ENCODE measurements at regions not wholly inside any gene's neighbourhood (a gene's known extent, or its start where the extent isn't known, plus 50 kb on each side); places are given as distances from the start of the nearest gene placed in this dataset.
"Not testable (repeated sequence)": the region's sequence is repeated elsewhere in the genome, so short reads cannot be mapped to it uniquely, and the experiment has no call there.

GRCh38 chr7:39808796-39809481, 141.1 kb upstream of the CDK13 start:
- peaks cover 2% of the 10 kb centered on the region for H3K4me1 ChIP-seq (ENCODE audit: insufficient read depth)
- H3K4me3 ChIP-seq (ENCODE audit: low read depth, low read length): no peak overlapping the region
- DNase-seq (ENCODE audit: extremely low spot score): no peak
- no peaks in the 10 kb centered on the region for H3K36me3 ChIP-seq (ENCODE audit: insufficient read depth)
- no peak overlapping the region for H3K27ac ChIP-seq (ENCODE audit: low read depth)
- WGBS: 77% methylated on average over 10 of the region's 10 CpGs

DNA sequence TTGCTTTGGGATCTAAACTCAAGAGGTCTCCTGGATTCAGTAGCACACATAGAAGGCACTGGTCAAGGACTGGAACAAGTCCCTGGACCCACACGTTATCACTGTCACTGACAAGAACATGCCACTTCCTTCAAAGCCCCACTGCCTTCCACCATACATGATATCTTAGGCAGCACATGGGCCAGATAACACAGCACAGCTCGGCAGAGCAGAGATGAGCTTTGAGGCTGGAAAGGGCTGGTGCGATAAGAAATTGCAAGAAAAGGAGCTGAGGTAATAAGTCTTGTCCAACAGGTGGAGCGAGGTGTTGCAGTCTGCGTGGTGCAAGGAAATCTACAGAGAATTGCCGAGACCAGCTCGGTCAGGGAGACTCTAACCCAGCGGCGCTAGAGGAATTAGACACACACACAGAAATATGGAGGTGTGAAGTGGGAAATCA, 139.8 kb upstream of the CDK13 start:
- no peak overlapping the region for H3K4me3 ChIP-seq (ENCODE audit: low read depth, low read length)
- peaks cover 2% of the 10 kb centered on the region for H3K4me1 ChIP-seq (ENCODE audit: insufficient read depth)
- no peak overlapping the region for H3K27ac ChIP-seq (ENCODE audit: low read depth)
- 79% methylated on average over 9 of the region's 9 CpGs for WGBS
- no peaks in the 10 kb centered on the region for H3K36me3 ChIP-seq (ENCODE audit: insufficient read depth)
- DNase-seq (ENCODE audit: extremely low spot score): no peak

DNA sequence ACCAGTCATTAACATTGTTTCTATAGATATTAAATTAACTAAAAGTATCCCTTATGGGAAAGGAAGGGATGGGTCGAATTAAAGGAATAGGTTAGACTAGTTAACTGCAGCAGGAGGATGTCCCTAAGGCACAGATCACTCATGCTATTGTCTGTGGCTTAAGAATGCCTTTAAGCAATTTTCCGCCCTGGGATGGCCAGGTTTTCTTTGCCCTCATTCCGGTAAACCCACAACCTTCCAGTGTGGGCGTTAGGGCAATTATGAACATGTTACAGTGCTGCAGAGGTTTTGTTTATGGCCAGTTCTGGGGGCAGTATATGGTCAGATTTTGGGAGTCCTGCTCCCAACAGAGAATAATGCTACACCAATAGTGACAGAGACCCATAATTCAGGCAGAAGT, 139.3 kb upstream of the CDK13 start:
- WGBS: 70% methylated on average over 4 of the region's 4 CpGs
- H3K27ac ChIP-seq (ENCODE audit: low read depth): no peak overlapping the region
- H3K4me1 ChIP-seq (ENCODE audit: insufficient read depth): peaks cover 2% of the 10 kb centered on the region
- DNase-seq (ENCODE audit: extremely low spot score): no peak
- no peaks in the 10 kb centered on the region for H3K36me3 ChIP-seq (ENCODE audit: insufficient read depth)
- no peak overlapping the region for H3K4me3 ChIP-seq (ENCODE audit: low read depth, low read length)

DNA sequence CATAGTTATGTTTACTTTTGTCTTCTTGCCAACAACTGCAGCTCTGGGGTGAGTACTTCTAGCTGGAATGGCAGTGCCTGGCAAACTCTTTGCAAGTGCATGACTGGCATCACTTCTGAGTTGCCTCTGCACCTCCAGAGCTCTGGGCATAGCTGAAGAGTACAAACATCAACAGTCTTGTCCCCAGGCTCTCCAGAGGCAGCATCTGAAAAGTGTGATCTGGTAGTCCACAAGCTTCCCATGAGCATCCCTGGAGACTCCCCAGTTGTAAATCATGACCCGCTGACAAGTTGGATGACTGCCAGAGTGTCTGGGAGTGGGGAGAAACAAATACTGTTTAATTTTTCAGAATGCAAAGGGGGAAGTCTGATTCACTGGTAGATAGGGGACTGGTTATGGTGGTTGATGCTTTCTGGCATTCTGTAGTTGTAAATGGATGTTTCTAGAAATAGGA, 138.9 kb upstream of the CDK13 start:
- no peak for DNase-seq (ENCODE audit: extremely low spot score)
- Histone ChIP-seq H3K27ac (ENCODE audit: low read depth) (no peak overlapping the region), H3K36me3 (ENCODE audit: insufficient read depth) (no peaks in the 10 kb centered on the region), H3K4me1 (ENCODE audit: insufficient read depth) (peaks cover 2% of the 10 kb centered on the region), H3K4me3 (ENCODE audit: low read depth, low read length) (no peak overlapping the region)
- WGBS: 30% methylated on average over 1 of the region's 1 CpG

- H3K4me1 ChIP-seq (ENCODE audit: insufficient read depth): no peaks in the 10 kb centered on the region
- 31% methylated on average over 7 of the region's 7 CpGs for WGBS
- no peak overlapping the region for H3K4me3 ChIP-seq (ENCODE audit: low read depth, low read length)
- H3K27ac ChIP-seq (ENCODE audit: low read depth): no peak overlapping the region
- H3K36me3 ChIP-seq (ENCODE audit: insufficient read depth): no peaks in the 10 kb centered on the region
- no peak for DNase-seq (ENCODE audit: extremely low spot score)
These were observed 133.5 kb upstream of the CDK13 start for GRCh38 chr7:39816462-39817060.

DNA sequence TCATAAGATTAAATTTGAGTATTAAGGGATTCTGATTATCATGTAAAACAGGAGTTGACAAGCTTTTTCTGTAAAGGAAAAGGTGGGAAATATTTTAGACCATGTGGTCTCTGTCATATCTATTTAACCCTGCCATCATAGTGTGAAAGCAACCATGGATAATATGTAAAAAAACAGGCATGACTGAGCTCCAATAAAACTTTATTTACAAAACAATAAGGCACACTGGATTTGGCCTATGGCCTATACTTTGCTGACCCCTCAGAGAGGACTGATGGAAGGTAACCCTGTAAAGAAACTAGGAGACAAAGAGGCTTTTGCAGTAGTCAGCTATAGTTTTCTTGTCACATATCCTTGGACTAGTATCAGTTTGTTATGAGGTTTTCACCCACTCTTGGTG, 130.5 kb upstream of the CDK13 start:
- H3K36me3 ChIP-seq (ENCODE audit: insufficient read depth): no peaks in the 10 kb centered on the region
- H3K27ac ChIP-seq (ENCODE audit: low read depth): no peak overlapping the region
- no peak overlapping the region for H3K4me3 ChIP-seq (ENCODE audit: low read depth, low read length)
- DNase-seq (ENCODE audit: extremely low spot score): no peak
- no peaks in the 10 kb centered on the region for H3K4me1 ChIP-seq (ENCODE audit: insufficient read depth)

GRCh38 chr7:39824456-39825200, 125.4 kb upstream of the CDK13 start:
- no peaks in the 10 kb centered on the region for H3K36me3 ChIP-seq (ENCODE audit: insufficient read depth)
- no peak overlapping the region for H3K4me3 ChIP-seq (ENCODE audit: low read depth, low read length)
- H3K4me1 ChIP-seq (ENCODE audit: insufficient read depth): no peaks in the 10 kb centered on the region
- DNase-seq (ENCODE audit: extremely low spot score): no peak
- 62% methylated on average over 2 of the region's 2 CpGs for WGBS
- no peak overlapping the region for H3K27ac ChIP-seq (ENCODE audit: low read depth)

GRCh38 chr7:39825401-39825980, 124.6 kb upstream of the CDK13 start:
- H3K4me1 ChIP-seq (ENCODE audit: insufficient read depth): no peaks in the 10 kb centered on the region
- 57% methylated on average over 6 of the region's 6 CpGs for WGBS

GRCh38 chr7:39826166-39826565, 123.9 kb upstream of the CDK13 start:
- 47% methylated on average over 2 of the region's 2 CpGs for WGBS
- Histone ChIP-seq H3K27ac (ENCODE audit: low read depth) (no peak overlapping the region), H3K36me3 (ENCODE audit: insufficient read depth) (no peaks in the 10 kb centered on the region), H3K4me1 (ENCODE audit: insufficient read depth) (no peaks in the 10 kb centered on the region), H3K4me3 (ENCODE audit: low read depth, low read length) (no peak overlapping the region)
- no peak for DNase-seq (ENCODE audit: extremely low spot score)

More at GRCh38 chr7:39825401-39825980, 124.6 kb upstream of the CDK13 start:
- no peak for DNase-seq (ENCODE audit: extremely low spot score)
- Histone ChIP-seq H3K27ac (ENCODE audit: low read depth) (no peak overlapping the region), H3K36me3 (ENCODE audit: insufficient read depth) (no peaks in the 10 kb centered on the region), H3K4me3 (ENCODE audit: low read depth, low read length) (no peak overlapping the region)

- DNase-seq (ENCODE audit: extremely low spot score): no peak
- H3K27ac ChIP-seq (ENCODE audit: low read depth): no peak overlapping the region
- no peaks in the 10 kb centered on the region for H3K36me3 ChIP-seq (ENCODE audit: insufficient read depth)
- H3K4me1 ChIP-seq (ENCODE audit: insufficient read depth): no peaks in the 10 kb centered on the region
- WGBS: 68% methylated on average over 2 of the region's 2 CpGs
- H3K4me3 ChIP-seq (ENCODE audit: low read depth, low read length): no peak overlapping the region
These were observed 122.5 kb upstream of the CDK13 start for GRCh38 chr7:39827571-39827970.

DNA sequence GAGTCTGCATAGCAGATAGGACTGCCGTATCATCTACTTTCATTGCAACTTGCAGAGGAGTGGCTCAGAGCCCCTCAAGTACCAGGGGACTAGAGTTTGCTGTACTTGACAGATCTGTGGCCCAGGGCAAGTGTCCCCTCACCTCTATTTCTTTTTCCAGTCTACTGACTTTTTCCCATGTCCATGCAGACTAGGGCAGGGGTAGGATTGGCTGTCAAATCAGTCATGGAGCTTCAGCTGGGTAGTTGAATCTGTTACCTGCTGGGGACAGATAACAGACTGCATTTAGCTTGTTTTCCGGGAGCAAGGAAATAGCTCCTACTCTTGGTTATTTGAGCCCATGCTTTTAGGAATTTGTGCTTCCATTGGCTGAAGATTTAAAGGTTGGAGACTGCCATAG, 121.0 kb upstream of the CDK13 start:
- Histone ChIP-seq H3K4me1 (ENCODE audit: insufficient read depth) (no peaks in the 10 kb centered on the region), H3K4me3 (ENCODE audit: low read depth, low read length) (no peak overlapping the region), H3K36me3 (ENCODE audit: insufficient read depth) (no peaks in the 10 kb centered on the region), H3K27ac (ENCODE audit: low read depth) (no peak overlapping the region)
- no peak for DNase-seq (ENCODE audit: extremely low spot score)
- 83% methylated on average over 2 of the region's 2 CpGs for WGBS

DNA sequence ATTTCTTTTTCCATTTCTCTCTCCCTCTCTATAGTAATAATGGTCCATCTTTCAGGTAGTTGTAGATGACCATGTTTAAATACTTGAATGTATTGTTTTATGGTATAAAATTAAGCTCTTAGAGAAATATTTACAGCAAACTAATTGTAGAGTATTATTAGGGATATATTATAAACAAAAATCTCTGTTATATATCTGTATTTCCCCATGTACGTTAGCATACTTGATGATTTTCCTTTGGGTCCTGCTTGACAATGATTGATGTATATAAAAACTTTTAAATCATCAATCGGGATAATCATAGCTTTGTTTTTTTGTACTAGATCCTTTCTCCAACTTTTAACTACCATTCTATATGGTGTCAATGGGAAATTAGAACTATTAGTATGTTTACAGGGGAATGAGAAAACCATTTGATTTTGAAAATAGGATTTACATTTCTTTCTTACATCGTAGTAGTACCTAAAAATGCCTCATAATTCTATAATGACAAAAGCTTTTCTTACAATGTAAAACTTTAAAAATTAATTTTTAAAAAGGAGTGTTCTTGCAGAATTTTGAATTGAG, 117.5 kb upstream of the CDK13 start:
- 68% methylated on average over 3 of the region's 3 CpGs for WGBS
- Histone ChIP-seq H3K27ac (ENCODE audit: low read depth) (no peak overlapping the region), H3K4me3 (ENCODE audit: low read depth, low read length) (no peak overlapping the region), H3K4me1 (ENCODE audit: insufficient read depth) (no peaks in the 10 kb centered on the region), H3K36me3 (ENCODE audit: insufficient read depth) (no peaks in the 10 kb centered on the region)
- DNase-seq (ENCODE audit: extremely low spot score): no peak

GRCh38 chr7:39833180-39833799, 116.8 kb upstream of the CDK13 start:
- H3K4me1 ChIP-seq (ENCODE audit: insufficient read depth); H3K36me3 ChIP-seq (ENCODE audit: insufficient read depth); H3K27ac ChIP-seq (ENCODE audit: low read depth); DNase-seq (ENCODE audit: extremely low spot score): not testable (repeated sequence)
- H3K4me3 ChIP-seq (ENCODE audit: low read depth, low read length): peak overlapping the region; percentile 52
- WGBS: under 1% methylated on average over 71 of the region's 71 CpGs

Measured in urinary bladder (tissue), 3 donors.